ENCODE measurements at regions not wholly inside any gene's neighbourhood (a gene's known extent, or its start where the extent isn't known, plus 50 kb on each side); places are given as distances from the start of the nearest gene placed in this dataset.

DNA sequence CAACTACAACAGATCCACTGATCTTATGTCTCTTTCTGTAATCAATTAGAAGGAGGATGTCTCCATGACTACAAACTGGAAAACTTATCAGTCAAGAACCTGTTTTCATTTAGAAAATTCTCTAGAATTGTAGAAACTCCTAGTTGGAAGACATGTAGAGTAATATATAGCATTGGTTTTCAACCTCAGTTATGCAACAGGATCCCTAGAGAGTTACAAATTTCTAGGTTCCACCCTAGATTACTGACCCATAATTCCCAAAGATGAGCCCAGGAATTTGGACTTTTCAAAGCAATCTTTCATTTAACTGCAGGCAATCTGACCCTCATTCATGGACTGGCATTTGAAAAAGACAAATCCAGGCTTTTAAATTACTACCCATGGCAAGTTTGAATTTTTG is 116.9 kb upstream of the RAP2B start:
- Mint-ChIP-seq H3K4me3 (no peak overlapping the region), H3K9me3 (no peaks in the 10 kb centered on the region), H3K4me1 (peaks cover 3% of the 10 kb centered on the region), H3K27ac (no peak overlapping the region), H3K27me3 (ENCODE audit: insufficient read depth, low read depth) (no peaks in the 10 kb centered on the region), H3K36me3 (no peaks in the 10 kb centered on the region)
- Histone ChIP-seq H3K4me2 (no peak overlapping the region), H3K79me2 (ENCODE audit: low read depth) (no peaks in the 10 kb centered on the region), H3K4me1 (no peaks in the 10 kb centered on the region), H3F3A (ENCODE audit: low read depth) (no peaks in the 10 kb centered on the region), H3K27me3 (no peaks in the 10 kb centered on the region), H3K9me3 (ENCODE audit: low read depth) (no peaks in the 10 kb centered on the region), H4K20me1 (ENCODE audit: low read depth) (no peaks in the 10 kb centered on the region), H3K4me3 (no peak overlapping the region), H2AFZ (replicated peaks) (no peak overlapping the region), H3K36me3 (no peaks in the 10 kb centered on the region), H3K9ac (no peak overlapping the region), H3K27ac (no peak overlapping the region)
- TF ChIP-seq EZH2 (IDR thresholded peaks at IDR 0.05) (no peak), EZH2phosphoT487 (IDR thresholded peaks at IDR 0.05) (no peak)
- TF ChIP-seq, protein P1, sequence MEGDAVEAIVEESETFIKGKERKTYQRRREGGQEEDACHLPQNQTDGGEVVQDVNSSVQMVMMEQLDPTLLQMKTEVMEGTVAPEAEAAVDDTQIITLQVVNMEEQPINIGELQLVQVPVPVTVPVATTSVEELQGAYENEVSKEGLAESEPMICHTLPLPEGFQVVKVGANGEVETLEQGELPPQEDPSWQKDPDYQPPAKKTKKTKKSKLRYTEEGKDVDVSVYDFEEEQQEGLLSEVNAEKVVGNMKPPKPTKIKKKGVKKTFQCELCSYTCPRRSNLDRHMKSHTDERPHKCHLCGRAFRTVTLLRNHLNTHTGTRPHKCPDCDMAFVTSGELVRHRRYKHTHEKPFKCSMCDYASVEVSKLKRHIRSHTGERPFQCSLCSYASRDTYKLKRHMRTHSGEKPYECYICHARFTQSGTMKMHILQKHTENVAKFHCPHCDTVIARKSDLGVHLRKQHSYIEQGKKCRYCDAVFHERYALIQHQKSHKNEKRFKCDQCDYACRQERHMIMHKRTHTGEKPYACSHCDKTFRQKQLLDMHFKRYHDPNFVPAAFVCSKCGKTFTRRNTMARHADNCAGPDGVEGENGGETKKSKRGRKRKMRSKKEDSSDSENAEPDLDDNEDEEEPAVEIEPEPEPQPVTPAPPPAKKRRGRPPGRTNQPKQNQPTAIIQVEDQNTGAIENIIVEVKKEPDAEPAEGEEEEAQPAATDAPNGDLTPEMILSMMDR (IDR thresholded peaks at IDR 0.05) = no peak
- DNase-seq (ENCODE audit: low spot score) = no peak

DNA sequence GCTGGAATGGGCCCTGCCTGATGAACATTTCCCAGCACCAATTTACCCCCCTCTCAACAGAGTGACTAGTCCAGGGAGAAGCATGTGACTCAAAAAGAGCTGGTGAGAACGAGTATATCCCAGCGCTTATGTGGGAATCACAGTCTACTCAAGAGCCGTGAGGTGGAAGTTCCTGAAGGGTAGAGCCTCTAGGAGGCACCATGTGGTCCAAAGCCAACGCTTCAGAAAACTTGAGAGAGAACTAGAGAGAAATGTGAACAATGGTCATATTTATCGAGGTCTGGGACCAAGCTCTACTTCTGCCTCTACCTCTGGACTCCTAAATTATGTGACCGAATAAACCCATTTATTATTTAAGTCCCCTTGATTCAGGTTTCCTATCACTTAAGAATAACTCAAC is 111.0 kb upstream of the RAP2B start:
- Mint-ChIP-seq H3K27ac (no peak overlapping the region), H3K9me3 (no peaks in the 10 kb centered on the region), H3K4me3 (no peak overlapping the region), H3K36me3 (no peaks in the 10 kb centered on the region), H3K4me1 (no peaks in the 10 kb centered on the region), H3K27me3 (ENCODE audit: insufficient read depth, low read depth) (no peaks in the 10 kb centered on the region)
- H4K20me1 ChIP-seq (ENCODE audit: low read depth) = no peaks in the 10 kb centered on the region
- no peak overlapping the region for H3K4me2 ChIP-seq
- no peak overlapping the region for H2AFZ ChIP-seq (replicated peaks)
- no peaks in the 10 kb centered on the region for H3K9me3 ChIP-seq (ENCODE audit: low read depth)
- H3K27me3 ChIP-seq = no peaks in the 10 kb centered on the region
- H3K9ac ChIP-seq = no peak overlapping the region
- no peaks in the 10 kb centered on the region for H3K4me1 ChIP-seq
- TF ChIP-seq, protein P1 (IDR thresholded peaks at IDR 0.05) = no peak
- no peak for TF ChIP-seq EZH2 (IDR thresholded peaks at IDR 0.05)
- TF ChIP-seq EZH2phosphoT487 (IDR thresholded peaks at IDR 0.05) = no peak
- no peak for DNase-seq (ENCODE audit: low spot score)
- H3K27ac ChIP-seq = no peak overlapping the region
- no peaks in the 10 kb centered on the region for H3F3A ChIP-seq (ENCODE audit: low read depth)
- no peaks in the 10 kb centered on the region for H3K36me3 ChIP-seq
- H3K4me3 ChIP-seq = no peak overlapping the region
- H3K79me2 ChIP-seq (ENCODE audit: low read depth) = no peaks in the 10 kb centered on the region

DNA sequence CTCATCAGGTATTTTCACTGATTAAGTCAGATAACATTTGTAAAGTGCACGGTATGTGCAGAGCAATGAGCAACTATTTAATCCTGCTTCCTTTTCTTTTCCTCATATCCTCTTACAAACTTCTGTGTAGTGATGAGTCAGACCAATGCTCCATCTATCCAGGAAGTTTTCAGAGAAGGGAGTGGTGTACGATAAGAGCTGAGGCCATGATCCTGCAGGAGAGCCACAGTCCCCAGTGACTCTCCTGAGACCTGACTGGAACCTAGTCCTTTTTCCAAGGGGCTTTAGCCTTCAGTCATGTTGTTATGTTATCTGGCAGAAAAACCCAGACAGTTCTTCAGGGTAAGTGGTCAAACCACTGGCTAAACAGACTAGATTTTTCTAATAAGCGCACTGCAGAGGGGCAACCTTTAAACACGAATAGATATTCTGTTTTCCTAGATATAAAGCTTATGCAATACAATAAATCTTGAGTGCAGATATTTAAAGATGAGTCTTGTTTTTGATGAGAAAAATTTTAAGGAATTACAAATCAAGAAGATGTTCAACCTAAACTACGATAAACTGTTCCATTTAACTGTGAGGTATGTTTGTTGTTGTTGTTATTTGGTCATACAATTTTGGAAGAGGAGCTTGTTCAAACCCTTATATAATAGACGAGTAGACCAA is 110.5 kb upstream of the RAP2B start:
- Mint-ChIP-seq H3K36me3 (no peaks in the 10 kb centered on the region), H3K4me1 (no peaks in the 10 kb centered on the region), H3K4me3 (no peak overlapping the region), H3K27ac (no peak overlapping the region), H3K9me3 (no peaks in the 10 kb centered on the region), H3K27me3 (ENCODE audit: insufficient read depth, low read depth) (peaks cover 2% of the 10 kb centered on the region)
- H3K4me3 ChIP-seq = no peak overlapping the region
- no peaks in the 10 kb centered on the region for H3K79me2 ChIP-seq (ENCODE audit: low read depth)
- H3K9ac ChIP-seq = no peak overlapping the region
- H3K36me3 ChIP-seq = no peaks in the 10 kb centered on the region
- H3K27ac ChIP-seq = no peak overlapping the region
- H3K4me1 ChIP-seq = no peaks in the 10 kb centered on the region
- H4K20me1 ChIP-seq (ENCODE audit: low read depth) = no peaks in the 10 kb centered on the region
- no peaks in the 10 kb centered on the region for H3F3A ChIP-seq (ENCODE audit: low read depth)
- no peaks in the 10 kb centered on the region for H3K9me3 ChIP-seq (ENCODE audit: low read depth)
- TF ChIP-seq, protein P1 (IDR thresholded peaks at IDR 0.05) = no peak
- no peak for TF ChIP-seq EZH2 (IDR thresholded peaks at IDR 0.05)
- TF ChIP-seq EZH2phosphoT487 (IDR thresholded peaks at IDR 0.05) = no peak
- no peak for DNase-seq (ENCODE audit: low spot score)
- H2AFZ ChIP-seq (replicated peaks) = no peak overlapping the region
- no peaks in the 10 kb centered on the region for H3K27me3 ChIP-seq
- H3K4me2 ChIP-seq = no peak overlapping the region
